ENCODE measurements at regions not wholly inside any gene's neighbourhood (a gene's known extent, or its start where the extent isn't known, plus 50 kb on each side); places are given as distances from the start of the nearest gene placed in this dataset.

- H3K27me3 ChIP-seq (ENCODE audit: control insufficient read depth, insufficient read depth, low read length) = no peaks in the 10 kb centered on the region
- no peak for DNase-seq (ENCODE audit: low read depth)
- TF ChIP-seq, protein P1, sequence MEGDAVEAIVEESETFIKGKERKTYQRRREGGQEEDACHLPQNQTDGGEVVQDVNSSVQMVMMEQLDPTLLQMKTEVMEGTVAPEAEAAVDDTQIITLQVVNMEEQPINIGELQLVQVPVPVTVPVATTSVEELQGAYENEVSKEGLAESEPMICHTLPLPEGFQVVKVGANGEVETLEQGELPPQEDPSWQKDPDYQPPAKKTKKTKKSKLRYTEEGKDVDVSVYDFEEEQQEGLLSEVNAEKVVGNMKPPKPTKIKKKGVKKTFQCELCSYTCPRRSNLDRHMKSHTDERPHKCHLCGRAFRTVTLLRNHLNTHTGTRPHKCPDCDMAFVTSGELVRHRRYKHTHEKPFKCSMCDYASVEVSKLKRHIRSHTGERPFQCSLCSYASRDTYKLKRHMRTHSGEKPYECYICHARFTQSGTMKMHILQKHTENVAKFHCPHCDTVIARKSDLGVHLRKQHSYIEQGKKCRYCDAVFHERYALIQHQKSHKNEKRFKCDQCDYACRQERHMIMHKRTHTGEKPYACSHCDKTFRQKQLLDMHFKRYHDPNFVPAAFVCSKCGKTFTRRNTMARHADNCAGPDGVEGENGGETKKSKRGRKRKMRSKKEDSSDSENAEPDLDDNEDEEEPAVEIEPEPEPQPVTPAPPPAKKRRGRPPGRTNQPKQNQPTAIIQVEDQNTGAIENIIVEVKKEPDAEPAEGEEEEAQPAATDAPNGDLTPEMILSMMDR (IDR thresholded peaks at IDR 0.05; ENCODE audit: insufficient read depth, low read depth, low read length) = no peak
- ChIA-PET POLR2A (interaction anchor here (0.6 kb wide), 1 partner anchor 223 kb away, joined by 5 read pairs; no protein-coding TSS in a partner anchor), CTCF (interaction anchor here (0.7 kb wide), 1 partner anchor 337 kb away, joined by 3 read pairs; no protein-coding TSS in a partner anchor)
- H3K4me3 ChIP-seq (ENCODE audit: low read depth, low read length) = no peak overlapping the region
- H3K36me3 ChIP-seq (ENCODE audit: control insufficient read depth, insufficient read depth, low read length) = no peaks in the 10 kb centered on the region
Measured at GRCh38 chr16:65532846-65533245, 411.0 kb upstream of the CDH11 start.

GRCh38 chr16:65532258-65532657 is 410.4 kb upstream of the CDH11 start:
- Histone ChIP-seq H3K36me3 (ENCODE audit: control insufficient read depth, insufficient read depth, low read length) (no peaks in the 10 kb centered on the region), H3K4me3 (ENCODE audit: low read depth, low read length) (no peak overlapping the region), H3K27me3 (ENCODE audit: control insufficient read depth, insufficient read depth, low read length) (no peaks in the 10 kb centered on the region)
- ChIA-PET POLR2A (interaction anchor here (0.6 kb wide), 1 partner anchor 223 kb away, joined by 5 read pairs; no protein-coding TSS in a partner anchor), CTCF (interaction anchor here (0.7 kb wide), 1 partner anchor 336 kb away, joined by 3 read pairs; no protein-coding TSS in a partner anchor)
- DNase-seq (ENCODE audit: low read depth) = no peak
- TF ChIP-seq, protein P1 (IDR thresholded peaks at IDR 0.05; ENCODE audit: insufficient read depth, low read depth, low read length) = no peak

GRCh38 chr16:65531475-65531874 is 409.6 kb upstream of the CDH11 start:
- no peak overlapping the region for H3K4me3 ChIP-seq (ENCODE audit: low read depth, low read length)
- CTCF ChIA-PET = no interaction called here
- no peaks in the 10 kb centered on the region for H3K27me3 ChIP-seq (ENCODE audit: control insufficient read depth, insufficient read depth, low read length)
- TF ChIP-seq, protein P1 (IDR thresholded peaks at IDR 0.05; ENCODE audit: insufficient read depth, low read depth, low read length) = no peak
- POLR2A ChIA-PET = no interaction called here
- DNase-seq (ENCODE audit: low read depth) = no peak
- H3K36me3 ChIP-seq (ENCODE audit: control insufficient read depth, insufficient read depth, low read length) = no peaks in the 10 kb centered on the region

DNA sequence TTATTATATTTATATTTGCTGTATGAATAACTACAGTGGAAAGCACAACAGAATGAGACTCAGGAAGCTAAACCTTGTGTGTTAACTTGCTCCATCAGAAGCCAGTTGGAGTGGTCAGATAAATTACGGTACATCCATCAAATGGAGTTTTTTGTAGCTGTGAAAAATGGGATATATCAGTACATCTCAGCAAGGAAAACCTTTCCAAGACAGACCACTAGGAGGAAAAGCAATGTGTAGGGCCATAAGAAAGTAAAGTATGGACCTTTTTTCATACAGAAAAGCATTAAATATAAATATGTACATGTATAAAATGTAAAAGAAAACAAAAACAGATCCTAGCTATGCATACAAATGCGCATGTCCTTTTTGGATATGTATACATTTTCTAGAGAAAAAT is 403.8 kb upstream of the CDH11 start:
- ChIA-PET CTCF (interaction anchor here (0.7 to 1.0 kb wide), 3 partner anchors 10 to 43 kb away, joined by 3 read pairs; no protein-coding TSS in a partner anchor), POLR2A (no interaction called here)
- no peak for DNase-seq (ENCODE audit: low read depth)
- no peaks in the 10 kb centered on the region for H3K27me3 ChIP-seq (ENCODE audit: control insufficient read depth, insufficient read depth, low read length)
- H3K36me3 ChIP-seq (ENCODE audit: control insufficient read depth, insufficient read depth, low read length) = no peaks in the 10 kb centered on the region
- TF ChIP-seq, protein P1 (IDR thresholded peaks at IDR 0.05; ENCODE audit: insufficient read depth, low read depth, low read length) = no peak
- H3K4me3 ChIP-seq (ENCODE audit: low read depth, low read length) = no peak overlapping the region

DNA sequence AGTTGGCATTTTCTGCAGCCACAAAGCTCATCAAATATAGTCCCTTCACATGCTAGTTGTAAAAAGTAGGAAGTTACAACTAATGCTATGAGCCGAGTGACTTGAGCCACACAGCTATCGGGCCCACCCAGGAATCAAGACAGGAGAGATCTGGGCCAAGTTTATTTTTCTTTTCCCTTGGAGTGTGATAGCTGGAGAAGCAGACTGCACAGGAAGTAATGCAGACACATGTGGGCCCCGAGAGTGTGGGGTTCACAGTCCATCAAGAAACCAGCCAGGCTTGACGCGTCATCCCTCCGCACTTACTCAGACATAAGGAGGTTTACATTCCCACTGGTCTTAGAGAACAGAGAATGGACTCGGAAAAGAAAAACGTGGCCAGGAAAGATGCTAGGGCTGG is 403.1 kb upstream of the CDH11 start:
- POLR2A ChIA-PET = no interaction called here
- DNase-seq (ENCODE audit: low read depth) = no peak
- Histone ChIP-seq H3K4me3 (ENCODE audit: low read depth, low read length) (no peak overlapping the region), H3K36me3 (ENCODE audit: control insufficient read depth, insufficient read depth, low read length) (no peaks in the 10 kb centered on the region), H3K27me3 (ENCODE audit: control insufficient read depth, insufficient read depth, low read length) (no peaks in the 10 kb centered on the region)
- CTCF ChIA-PET = interaction anchor here (0.7 to 1.0 kb wide), 3 partner anchors 17 to 42 kb away, joined by 3 read pairs; no protein-coding TSS in a partner anchor
- TF ChIP-seq, protein P1 (IDR thresholded peaks at IDR 0.05; ENCODE audit: insufficient read depth, low read depth, low read length) = no peak
